ENCODE measurements at regions not wholly inside any gene's neighbourhood (a gene's known extent, or its start where the extent isn't known, plus 50 kb on each side); places are given as distances from the start of the nearest gene placed in this dataset.

- DNase-seq = no peak
Measured at GRCh38 chr6:41404182-41404845, 68.9 kb downstream of the NCR2 start.

GRCh38 chr6:41405941-41406727 is 70.7 kb downstream of the NCR2 start:
- DNase-seq = no peak

- no peak for DNase-seq
Measured at GRCh38 chr6:41406728-41407489, 71.5 kb downstream of the NCR2 start.

- DNase-seq = no peak
Measured at GRCh38 chr6:41408576-41408975, 73.2 kb downstream of the NCR2 start.

- DNase-seq = no peak
Measured at GRCh38 chr6:41408982-41409381, 73.6 kb downstream of the NCR2 start.

GRCh38 chr6:41409489-41409888 is 74.1 kb downstream of the NCR2 start:
- no peak for DNase-seq

GRCh38 chr6:41411961-41412360 is 76.6 kb downstream of the NCR2 start:
- DNase-seq = no peak

GRCh38 chr6:41413250-41413649 is 77.8 kb downstream of the NCR2 start:
- no peak for DNase-seq

GRCh38 chr6:41416501-41416837 is 81.1 kb downstream of the NCR2 start:
- no peak for DNase-seq

- DNase-seq = no peak
Measured at GRCh38 chr6:41418741-41419140, 83.3 kb downstream of the NCR2 start.

- no peak for DNase-seq
Measured at GRCh38 chr6:41419385-41419784, 84.0 kb downstream of the NCR2 start.

GRCh38 chr6:41420186-41420585 is 84.8 kb downstream of the NCR2 start:
- DNase-seq = no peak

GRCh38 chr6:41422161-41422560 is 86.8 kb downstream of the NCR2 start:
- DNase-seq = no peak

GRCh38 chr6:41423002-41423401 is 87.6 kb downstream of the NCR2 start:
- DNase-seq = no peak

- peak; percentile 67 for DNase-seq
Measured at GRCh38 chr6:41424370-41425058, 89.1 kb downstream of the NCR2 start.

- DNase-seq = no peak
Measured at GRCh38 chr6:41425511-41425910, 90.1 kb downstream of the NCR2 start.

- no peak for DNase-seq
Measured at GRCh38 chr6:41426438-41426851, 91.0 kb downstream of the NCR2 start.

GRCh38 chr6:41426888-41427641 is 91.7 kb downstream of the NCR2 start:
- DNase-seq = no peak

- DNase-seq = peak; percentile 52
Measured at GRCh38 chr6:41427642-41428335, 92.4 kb downstream of the NCR2 start.

- peak; percentile 33 for DNase-seq
Measured at GRCh38 chr6:41428336-41428995, 93.1 kb downstream of the NCR2 start.

GRCh38 chr6:41428996-41429421 is 93.6 kb downstream of the NCR2 start:
- DNase-seq = no peak
